Endodermal cell (in vitro differentiated cells): ENCODE measurements at regions not wholly inside any gene's neighbourhood (a gene's known extent, or its start where the extent isn't known, plus 50 kb on each side); places are given as distances from the start of the nearest gene placed in this dataset.

Source experiments
- DNase-seq: peaks from one replicate; pipeline ENCODE4 v3.0.0-alpha.2; 2017
- H3K27ac ChIP-seq: 2 replicates; pipeline ENCODE4 v1.5.1; 2013; ENCODE audit warnings: mild to moderate bottlenecking, low read depth, low read length, moderate library complexity
- H3K27me3 ChIP-seq: 2 replicates; pipeline ENCODE4 v1.6.1; 2013; ENCODE audit warnings: mild to moderate bottlenecking, low read length, moderate library complexity; ENCODE audit not compliant: insufficient read depth, control insufficient read depth, poor library complexity, severe bottlenecking
- H3K36me3 ChIP-seq: 2 replicates; pipeline ENCODE4 v1.7.0; 2013; ENCODE audit warnings: mild to moderate bottlenecking, low read length, moderate library complexity; ENCODE audit not compliant: control insufficient read depth, insufficient read depth
- H3K4me1 ChIP-seq: one replicate; pipeline ENCODE4 v1.7.0; 2013; ENCODE audit warnings: low read length; ENCODE audit not compliant: control insufficient read depth, insufficient read depth
- H3K4me3 ChIP-seq: 2 replicates; pipeline ENCODE4 v1.5.1; 2013; ENCODE audit warnings: mild to moderate bottlenecking, low read length, moderate library complexity
- H3K9ac ChIP-seq: 2 replicates; pipeline ENCODE4 v1.6.1; 2013; ENCODE audit warnings: mild to moderate bottlenecking, low read length, moderate library complexity; ENCODE audit not compliant: poor library complexity, severe bottlenecking; ENCODE audit errors: extremely low read depth
- H3K9me3 ChIP-seq: 2 replicates; pipeline ENCODE4 v1.6.1; 2013; ENCODE audit warnings: mild to moderate bottlenecking, low read length, moderate library complexity; ENCODE audit not compliant: control insufficient read depth
- H3K27ac Mint-ChIP-seq: 2 replicates; pipeline ENCODE4 v1.8.0; 2020; ENCODE audit warnings: mixed read lengths
- H3K27me3 Mint-ChIP-seq: 2 replicates; pipeline ENCODE4 v1.8.0; 2021; ENCODE audit warnings: mild to moderate bottlenecking, mixed read lengths; ENCODE audit not compliant: insufficient read depth
- H3K36me3 Mint-ChIP-seq: 2 replicates; pipeline ENCODE4 v1.8.0; 2020; ENCODE audit warnings: low read depth, mixed read lengths
- H3K4me1 Mint-ChIP-seq: 2 replicates; pipeline ENCODE4 v1.8.0; 2020; ENCODE audit warnings: mixed read lengths
- H3K4me3 Mint-ChIP-seq: 2 replicates; pipeline ENCODE4 v1.8.0; 2020; ENCODE audit warnings: mild to moderate bottlenecking, moderate library complexity, mixed read lengths
- H3K9me3 Mint-ChIP-seq: 2 replicates; pipeline ENCODE4 v1.8.0; 2020; ENCODE audit warnings: mild to moderate bottlenecking, mixed read lengths
- WGBS, 2 experiments: methylation state at CpG; one replicate each; pipeline versions ENCODE4 v1.1.5 to v1.1.7; 2013; ENCODE audit warnings: missing lambda C conversion rate in 2 of 2, mixed read lengths in 1 of 2; ENCODE audit not compliant: insufficient coverage in 1 of 2, insufficient read length in 1 of 2; 5-methylcytosine and 5-hydroxymethylcytosine counted together
- TF ChIP-seq, protein P1 (sequence below): fragments of 200-600 bp; sonication (generic); conservative IDR thresholded peaks from 2 replicates; pipeline ENCODE4 v1.5.0; 2021; ENCODE audit warnings: antibody characterized with exemption, mild to moderate bottlenecking

DNA sequence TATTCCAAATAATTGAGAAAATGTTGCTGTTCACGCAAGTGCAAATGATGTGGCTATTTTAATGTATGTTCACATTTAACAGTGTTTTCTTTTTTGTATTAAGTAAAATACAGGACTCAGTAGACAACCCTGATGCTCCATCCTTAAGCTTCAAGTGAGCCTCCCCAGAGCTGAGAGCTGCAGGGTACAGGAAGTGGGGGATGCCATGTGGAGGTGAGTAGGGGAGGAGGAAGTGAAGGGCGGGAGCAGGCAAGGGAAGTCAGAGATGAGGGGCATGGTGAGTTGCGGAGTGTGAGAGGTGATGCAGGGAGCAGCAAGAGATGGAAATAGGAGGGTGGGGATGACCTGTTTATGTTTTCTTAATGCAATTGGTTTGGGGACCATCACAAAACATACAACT is 711.0 kb downstream of the UQCRFS1 start:
- Histone ChIP-seq H3K36me3 (no peaks in the 10 kb centered on the region), H3K9me3 (no peaks in the 10 kb centered on the region), H3K9ac (no peak overlapping the region), H3K27ac (no peak overlapping the region), H3K27me3 (no peaks in the 10 kb centered on the region), H3K4me3 (no peak overlapping the region), H3K4me1 (peaks cover 4% of the 10 kb centered on the region)
- H3K9me3 Mint-ChIP-seq = no peaks in the 10 kb centered on the region
- no peaks in the 10 kb centered on the region for H3K36me3 Mint-ChIP-seq
- TF ChIP-seq, protein P1, sequence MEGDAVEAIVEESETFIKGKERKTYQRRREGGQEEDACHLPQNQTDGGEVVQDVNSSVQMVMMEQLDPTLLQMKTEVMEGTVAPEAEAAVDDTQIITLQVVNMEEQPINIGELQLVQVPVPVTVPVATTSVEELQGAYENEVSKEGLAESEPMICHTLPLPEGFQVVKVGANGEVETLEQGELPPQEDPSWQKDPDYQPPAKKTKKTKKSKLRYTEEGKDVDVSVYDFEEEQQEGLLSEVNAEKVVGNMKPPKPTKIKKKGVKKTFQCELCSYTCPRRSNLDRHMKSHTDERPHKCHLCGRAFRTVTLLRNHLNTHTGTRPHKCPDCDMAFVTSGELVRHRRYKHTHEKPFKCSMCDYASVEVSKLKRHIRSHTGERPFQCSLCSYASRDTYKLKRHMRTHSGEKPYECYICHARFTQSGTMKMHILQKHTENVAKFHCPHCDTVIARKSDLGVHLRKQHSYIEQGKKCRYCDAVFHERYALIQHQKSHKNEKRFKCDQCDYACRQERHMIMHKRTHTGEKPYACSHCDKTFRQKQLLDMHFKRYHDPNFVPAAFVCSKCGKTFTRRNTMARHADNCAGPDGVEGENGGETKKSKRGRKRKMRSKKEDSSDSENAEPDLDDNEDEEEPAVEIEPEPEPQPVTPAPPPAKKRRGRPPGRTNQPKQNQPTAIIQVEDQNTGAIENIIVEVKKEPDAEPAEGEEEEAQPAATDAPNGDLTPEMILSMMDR = no peak
- H3K27ac Mint-ChIP-seq = no peak overlapping the region
- peak; percentile 25 for DNase-seq
- peaks cover 12% of the 10 kb centered on the region for H3K4me1 Mint-ChIP-seq
- no peaks in the 10 kb centered on the region for H3K27me3 Mint-ChIP-seq
- H3K4me3 Mint-ChIP-seq = no peak overlapping the region
- WGBS, 2 experiments = 100% methylated on average over 2 of the region's 3 CpGs; no CpG with 5 or more reads in 1 of the 2 experiments

DNA sequence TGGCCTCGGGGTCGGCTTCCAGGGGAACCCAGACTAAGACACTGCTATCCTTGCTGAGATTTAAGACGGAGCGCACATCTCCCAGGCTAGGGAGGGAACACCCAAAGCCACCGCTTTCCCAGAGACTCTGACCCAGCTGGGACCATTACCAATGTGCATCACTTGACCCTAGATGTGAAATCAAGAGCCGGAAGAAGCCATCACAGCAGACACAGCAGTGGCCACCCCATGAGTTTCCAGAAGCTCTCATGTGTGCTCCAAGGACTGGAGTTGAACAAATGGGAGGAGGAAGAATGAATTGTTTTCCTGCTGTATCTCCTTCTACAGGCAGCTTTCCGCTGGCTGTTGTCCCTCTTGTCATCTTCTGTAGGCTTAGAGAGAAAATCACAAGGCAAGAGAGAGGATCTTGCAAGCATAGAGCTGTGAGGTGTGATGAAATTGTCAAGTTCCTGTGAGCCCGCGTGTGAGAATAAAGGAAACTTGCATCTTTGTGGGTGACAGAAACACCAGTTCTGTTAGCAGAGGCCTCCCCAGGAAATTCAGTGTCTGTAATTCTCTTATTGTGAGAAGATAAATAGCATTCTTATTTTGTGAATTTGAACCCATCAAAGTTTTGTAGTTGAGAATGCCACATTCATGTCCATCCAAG is 711.8 kb downstream of the UQCRFS1 start:
- no peaks in the 10 kb centered on the region for H3K36me3 ChIP-seq
- no peak overlapping the region for H3K27ac ChIP-seq
- Mint-ChIP-seq H3K9me3 (no peaks in the 10 kb centered on the region), H3K27ac (no peak overlapping the region), H3K36me3 (no peaks in the 10 kb centered on the region), H3K4me1 (peaks cover 12% of the 10 kb centered on the region), H3K27me3 (no peaks in the 10 kb centered on the region), H3K4me3 (no peak overlapping the region)
- peaks cover 4% of the 10 kb centered on the region for H3K4me1 ChIP-seq
- H3K4me3 ChIP-seq = no peak overlapping the region
- no peaks in the 10 kb centered on the region for H3K9me3 ChIP-seq
- WGBS, 2 experiments = 90 to 92% methylated on average over 7 to 9 of the region's 9 CpGs
- no peak overlapping the region for H3K9ac ChIP-seq
- H3K27me3 ChIP-seq = no peaks in the 10 kb centered on the region
- TF ChIP-seq, protein P1 = no peak
- DNase-seq = peak; percentile 13

DNA sequence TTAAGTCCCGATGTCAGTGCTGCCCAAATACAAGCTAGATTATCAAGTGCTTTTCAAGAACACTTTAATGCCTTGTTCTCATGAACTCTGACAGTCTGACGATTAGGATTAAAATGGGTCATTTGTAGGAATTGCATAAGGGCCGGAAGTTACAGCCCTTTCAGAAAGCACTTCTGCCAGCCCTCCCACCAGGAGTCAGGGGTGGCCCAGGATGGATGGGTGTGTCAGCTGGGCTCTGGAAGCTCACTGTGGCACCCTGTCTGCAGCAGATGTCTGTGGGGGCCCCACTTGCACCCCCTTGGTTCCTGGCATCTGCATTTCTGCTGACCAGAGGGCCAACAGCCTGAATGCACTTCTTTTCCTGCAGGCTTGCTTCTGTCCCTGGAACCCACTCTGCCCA is 712.7 kb downstream of the UQCRFS1 start:
- DNase-seq = no peak
- TF ChIP-seq, protein P1 = no peak
- 80 to 85% methylated on average over 2 to 3 of the region's 3 CpGs for WGBS, 2 experiments

More for the DNA sequence above, 712.7 kb downstream of the UQCRFS1 start:
- Histone ChIP-seq H3K4me3 (no peak overlapping the region), H3K9ac (no peak overlapping the region), H3K36me3 (no peaks in the 10 kb centered on the region), H3K27ac (no peak overlapping the region), H3K27me3 (no peaks in the 10 kb centered on the region), H3K9me3 (no peaks in the 10 kb centered on the region), H3K4me1 (peaks cover 4% of the 10 kb centered on the region)
- Mint-ChIP-seq H3K4me1 (peaks cover 12% of the 10 kb centered on the region), H3K27me3 (no peaks in the 10 kb centered on the region), H3K36me3 (no peaks in the 10 kb centered on the region), H3K4me3 (no peak overlapping the region), H3K27ac (no peak overlapping the region), H3K9me3 (no peaks in the 10 kb centered on the region)
